Erythroblast (primary cell): ENCODE measurements at regions not wholly inside any gene's neighbourhood (a gene's known extent, or its start where the extent isn't known, plus 50 kb on each side); places are given as distances from the start of the nearest gene placed in this dataset.

Source experiments
- GATA1 ChIP-seq: IDR thresholded peaks from 2 replicates; pipeline ENCODE4 v1.6.1; 2011; ENCODE audit warnings: low read depth, mild to moderate bottlenecking, control low read depth, low read length, moderate library complexity
- POLR2A ChIP-seq: IDR thresholded peaks from 2 replicates; pipeline ENCODE4 v1.6.1; 2011; ENCODE audit warnings: mild to moderate bottlenecking, low read length

DNA sequence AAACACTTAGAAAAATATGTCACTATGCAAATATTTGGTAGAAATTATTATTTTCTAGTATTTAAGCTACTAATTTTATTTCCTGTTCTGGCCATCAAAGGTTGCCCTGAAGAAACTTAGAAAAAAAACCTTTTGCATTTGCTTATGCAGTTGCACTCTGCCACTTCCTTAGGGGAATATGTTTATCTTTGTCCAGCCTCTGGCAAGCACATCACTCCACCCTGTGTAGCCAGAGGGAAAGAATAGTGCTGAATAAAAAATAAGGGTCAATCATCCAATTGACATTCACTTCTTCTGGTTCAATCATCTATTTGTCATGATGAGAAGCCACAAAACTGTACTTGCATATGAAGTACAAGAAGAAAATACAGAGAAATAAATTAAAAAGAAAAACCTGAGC lies 72.8 kb downstream of the CETN3 start:
- TF ChIP-seq POLR2A (no peak), GATA1 (no peak)
